ENCODE measurements at regions not wholly inside any gene's neighbourhood (a gene's known extent, or its start where the extent isn't known, plus 50 kb on each side); places are given as distances from the start of the nearest gene placed in this dataset.

DNA sequence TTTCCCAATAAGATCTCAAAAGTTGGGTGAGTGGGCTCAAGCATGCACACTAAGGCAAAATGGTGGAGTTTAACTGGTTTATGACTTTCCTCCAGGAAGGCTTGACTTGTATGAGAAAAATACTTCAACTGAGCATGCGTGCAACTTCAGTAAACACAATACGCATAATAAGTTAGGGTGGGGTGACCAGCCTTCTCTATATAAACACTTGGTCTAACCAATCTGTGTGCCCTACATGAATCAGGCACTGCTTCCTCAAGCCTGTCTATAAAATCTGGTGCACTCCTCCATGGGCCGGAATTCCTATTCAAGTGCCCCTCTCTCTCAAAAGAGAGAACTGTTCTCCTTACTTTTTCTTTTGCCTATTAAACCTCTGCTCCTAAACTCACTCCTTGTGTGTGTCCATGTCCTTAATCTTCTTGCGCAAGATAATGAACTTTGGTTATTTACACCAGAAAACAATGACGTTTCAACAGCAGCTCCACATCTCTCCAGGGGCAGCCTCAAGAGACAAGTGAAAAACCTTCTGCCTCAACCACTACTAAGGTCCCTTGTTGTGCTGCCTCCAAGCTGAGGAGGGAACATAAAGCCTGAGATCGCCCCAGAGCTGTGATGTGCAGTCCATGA is 352.6 kb downstream of the CAAP1 start:
- H3K27me3 Mint-ChIP-seq (ENCODE audit: low read depth) = peaks cover 1% of the 10 kb centered on the region
- DNase-seq = no peak
- no peaks in the 10 kb centered on the region for H3K36me3 Mint-ChIP-seq (ENCODE audit: insufficient read depth)
- H3K4me1 Mint-ChIP-seq (ENCODE audit: low read depth) = no peaks in the 10 kb centered on the region
- no peak for ATAC-seq
- H3K9me3 Mint-ChIP-seq = peaks cover 22% of the 10 kb centered on the region
- no peak overlapping the region for H3K4me3 Mint-ChIP-seq

DNA sequence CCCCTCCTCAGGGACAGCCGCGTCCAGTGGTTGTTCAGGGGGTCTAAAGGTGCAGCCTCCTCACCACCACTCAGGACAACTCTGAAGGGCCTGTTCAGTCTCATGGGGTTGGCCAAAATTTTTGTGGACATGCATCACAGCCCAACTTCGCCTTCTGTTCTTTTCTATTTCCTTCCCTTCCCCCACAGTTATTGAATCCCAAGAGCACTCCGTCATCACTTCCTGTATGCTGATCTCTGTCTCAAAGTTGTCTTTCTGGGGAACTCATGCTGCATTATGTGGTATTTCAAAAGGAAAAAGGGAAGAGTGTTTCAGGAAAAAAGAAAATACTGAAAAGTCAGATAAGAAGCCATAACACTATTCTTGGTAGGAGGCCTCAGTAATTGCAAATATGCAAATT is 355.4 kb downstream of the CAAP1 start:
- ATAC-seq (no peak), DNase-seq (no peak)
- peaks cover 25% of the 10 kb centered on the region for H3K9me3 Mint-ChIP-seq
- peaks cover 1% of the 10 kb centered on the region for H3K27me3 Mint-ChIP-seq (ENCODE audit: low read depth)
- no peaks in the 10 kb centered on the region for H3K36me3 Mint-ChIP-seq (ENCODE audit: insufficient read depth)
- H3K4me3 Mint-ChIP-seq = no peak overlapping the region
- H3K4me1 Mint-ChIP-seq (ENCODE audit: low read depth) = no peaks in the 10 kb centered on the region

DNA sequence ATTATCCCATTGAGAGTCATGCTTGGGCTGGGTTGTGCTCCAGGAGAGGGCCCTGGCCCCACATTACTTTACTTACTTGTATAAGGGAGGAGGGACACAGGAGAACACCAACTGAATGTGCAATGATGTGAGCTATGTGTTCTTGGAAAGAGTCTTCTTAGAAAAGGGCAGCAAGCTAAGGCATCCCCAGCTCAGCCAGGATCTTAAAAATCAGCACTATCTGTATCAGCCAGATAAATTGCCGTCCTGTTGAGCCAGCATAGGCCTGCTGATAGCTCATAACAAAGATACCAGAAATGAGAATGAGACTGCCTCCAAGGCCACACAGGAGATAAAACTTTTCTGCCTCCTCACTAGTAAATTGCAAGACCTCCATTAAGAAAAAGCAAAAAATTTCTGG is 357.5 kb downstream of the CAAP1 start:
- H3K4me3 Mint-ChIP-seq = no peak overlapping the region
- H3K9me3 Mint-ChIP-seq = peaks cover 17% of the 10 kb centered on the region
- no peaks in the 10 kb centered on the region for H3K4me1 Mint-ChIP-seq (ENCODE audit: low read depth)
- no peak for DNase-seq
- H3K36me3 Mint-ChIP-seq (ENCODE audit: insufficient read depth) = no peaks in the 10 kb centered on the region
- peaks cover 1% of the 10 kb centered on the region for H3K27me3 Mint-ChIP-seq (ENCODE audit: low read depth)
- ATAC-seq = no peak

DNA sequence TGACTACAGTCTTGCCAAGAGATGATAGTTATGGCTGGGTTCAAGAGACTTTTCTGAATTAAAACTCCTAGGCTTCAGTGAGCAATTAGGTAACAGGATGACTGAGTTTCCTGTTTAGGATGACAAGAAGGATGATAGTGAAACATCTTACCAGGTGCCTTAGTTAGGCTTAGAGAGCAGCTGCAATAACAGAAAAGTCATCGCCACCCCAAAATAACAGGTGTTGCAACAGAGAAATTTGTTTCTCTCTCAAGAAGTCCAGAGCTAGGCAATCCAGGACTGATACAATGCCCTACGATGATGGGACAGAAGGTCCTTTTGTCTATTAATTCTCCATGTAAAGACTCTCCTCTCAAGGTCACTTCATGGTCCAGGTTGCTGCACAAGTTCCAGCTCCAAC is 361.8 kb downstream of the CAAP1 start:
- no peak overlapping the region for H3K4me3 Mint-ChIP-seq
- H3K27me3 Mint-ChIP-seq (ENCODE audit: low read depth) = no peaks in the 10 kb centered on the region
- no peak for DNase-seq
- no peaks in the 10 kb centered on the region for H3K4me1 Mint-ChIP-seq (ENCODE audit: low read depth)
- no peak for ATAC-seq
- H3K36me3 Mint-ChIP-seq (ENCODE audit: insufficient read depth) = no peaks in the 10 kb centered on the region
- peaks cover 9% of the 10 kb centered on the region for H3K9me3 Mint-ChIP-seq

GRCh38 chr9:26527931-26528330 is 364.7 kb downstream of the CAAP1 start:
- no peak for ATAC-seq
- Mint-ChIP-seq H3K36me3 (ENCODE audit: insufficient read depth) (no peaks in the 10 kb centered on the region), H3K27me3 (ENCODE audit: low read depth) (no peaks in the 10 kb centered on the region)

DNA sequence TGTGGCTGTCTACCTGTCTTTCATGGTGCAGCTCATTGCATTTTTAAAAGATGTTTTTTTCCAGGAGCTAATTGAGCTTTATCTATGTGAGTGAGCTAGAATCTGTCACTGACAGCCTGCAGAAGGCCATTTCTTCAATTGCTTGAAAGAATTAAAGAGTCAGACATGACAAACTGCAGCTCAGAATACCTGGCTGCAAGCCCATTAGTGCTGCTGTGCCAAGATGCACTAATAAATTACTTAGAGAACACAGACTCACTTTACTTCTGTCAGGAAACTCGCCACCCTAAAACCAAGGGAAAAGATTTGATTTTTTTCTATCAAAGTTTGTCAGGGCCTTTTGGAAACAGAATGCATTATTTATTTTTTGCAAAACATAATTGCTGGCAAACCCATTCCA is 368.3 kb downstream of the CAAP1 start:
- DNase-seq = no peak
- ATAC-seq = no peak
- H3K27me3 Mint-ChIP-seq (ENCODE audit: low read depth) = no peaks in the 10 kb centered on the region
- no peak overlapping the region for H3K4me3 Mint-ChIP-seq
- no peaks in the 10 kb centered on the region for H3K36me3 Mint-ChIP-seq (ENCODE audit: insufficient read depth)
- no peaks in the 10 kb centered on the region for H3K9me3 Mint-ChIP-seq
- H3K4me1 Mint-ChIP-seq (ENCODE audit: low read depth) = no peaks in the 10 kb centered on the region

More at GRCh38 chr9:26527931-26528330, 364.7 kb downstream of the CAAP1 start:
- Mint-ChIP-seq H3K4me3 (no peak overlapping the region), H3K4me1 (ENCODE audit: low read depth) (no peaks in the 10 kb centered on the region), H3K9me3 (peaks cover 6% of the 10 kb centered on the region)
- no peak for DNase-seq

- H3K4me1 Mint-ChIP-seq (ENCODE audit: low read depth) = no peaks in the 10 kb centered on the region
- H3K4me3 Mint-ChIP-seq = no peak overlapping the region
- no peak for ATAC-seq
- no peaks in the 10 kb centered on the region for H3K27me3 Mint-ChIP-seq (ENCODE audit: low read depth)
- DNase-seq = no peak
- no peaks in the 10 kb centered on the region for H3K9me3 Mint-ChIP-seq
- H3K36me3 Mint-ChIP-seq (ENCODE audit: insufficient read depth) = no peaks in the 10 kb centered on the region
These were observed 369.0 kb downstream of the CAAP1 start for GRCh38 chr9:26523577-26523976.

- Mint-ChIP-seq H3K9me3 (no peaks in the 10 kb centered on the region), H3K36me3 (ENCODE audit: insufficient read depth) (no peaks in the 10 kb centered on the region), H3K4me3 (no peak overlapping the region), H3K27me3 (ENCODE audit: low read depth) (no peaks in the 10 kb centered on the region), H3K4me1 (ENCODE audit: low read depth) (no peaks in the 10 kb centered on the region)
- DNase-seq (no peak), ATAC-seq (no peak)
These were observed 372.5 kb downstream of the CAAP1 start for GRCh38 chr9:26520141-26520540.

DNA sequence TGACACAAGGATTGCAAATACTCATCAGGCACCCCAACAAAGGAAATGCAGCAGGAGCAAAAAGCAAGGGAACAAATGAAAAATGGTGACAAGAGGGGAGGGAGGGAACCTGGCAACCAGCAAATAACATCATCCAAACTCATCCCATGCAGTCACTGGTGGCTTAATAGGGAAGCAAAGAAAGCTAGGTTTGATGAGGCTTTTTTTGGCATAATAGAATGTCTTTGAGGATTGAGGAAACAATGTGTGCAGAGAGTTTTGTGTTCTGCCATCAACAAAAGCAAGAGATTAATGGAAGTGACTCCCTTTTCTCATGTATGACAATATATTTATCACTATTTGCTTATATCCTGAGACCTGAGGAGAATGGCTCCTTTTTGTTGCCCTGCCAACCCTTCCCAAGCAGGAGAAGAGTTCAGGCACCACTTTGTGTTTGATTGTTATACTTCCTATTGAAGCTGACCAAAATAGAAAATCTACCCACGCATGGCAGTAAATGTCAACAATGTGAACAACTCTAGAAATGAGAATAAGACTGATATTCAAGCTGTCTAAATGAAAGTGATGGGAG is 375.7 kb downstream of the CAAP1 start:
- Mint-ChIP-seq H3K4me1 (ENCODE audit: low read depth) (no peaks in the 10 kb centered on the region), H3K27me3 (ENCODE audit: low read depth) (no peaks in the 10 kb centered on the region), H3K9me3 (no peaks in the 10 kb centered on the region), H3K4me3 (no peak overlapping the region), H3K36me3 (ENCODE audit: insufficient read depth) (no peaks in the 10 kb centered on the region)
- no peak for DNase-seq
- no peak for ATAC-seq

- peaks cover 3% of the 10 kb centered on the region for H3K9me3 Mint-ChIP-seq
- H3K27me3 Mint-ChIP-seq (ENCODE audit: low read depth) = no peaks in the 10 kb centered on the region
- H3K4me1 Mint-ChIP-seq (ENCODE audit: low read depth) = no peaks in the 10 kb centered on the region
- H3K4me3 Mint-ChIP-seq = no peak overlapping the region
- H3K36me3 Mint-ChIP-seq (ENCODE audit: insufficient read depth) = no peaks in the 10 kb centered on the region
- no peak for ATAC-seq
- DNase-seq = no peak
These were observed 378.9 kb downstream of the CAAP1 start for GRCh38 chr9:26513730-26514129.

DNA sequence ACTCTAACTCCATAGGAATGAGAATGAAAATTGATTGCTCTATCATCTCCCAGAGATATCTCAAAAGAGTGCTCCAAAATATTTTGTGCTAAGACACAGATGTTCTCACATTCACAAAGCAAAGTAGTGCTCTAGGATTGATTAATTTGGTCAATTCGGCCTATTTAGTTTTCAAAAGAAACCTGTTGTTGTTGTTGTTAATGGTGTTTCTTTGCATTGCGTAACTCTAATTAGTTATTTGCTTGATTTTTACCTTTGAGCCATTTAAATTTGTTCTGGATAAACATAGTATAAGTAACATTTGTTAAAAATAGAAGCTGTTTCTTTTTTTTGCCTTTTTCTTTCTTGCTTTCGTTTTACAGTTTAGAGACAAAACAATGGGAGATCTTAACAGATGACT is 382.5 kb downstream of the CAAP1 start:
- DNase-seq = no peak
- Mint-ChIP-seq H3K9me3 (peaks cover 9% of the 10 kb centered on the region), H3K27me3 (ENCODE audit: low read depth) (no peaks in the 10 kb centered on the region), H3K36me3 (ENCODE audit: insufficient read depth) (no peaks in the 10 kb centered on the region), H3K4me3 (no peak overlapping the region), H3K4me1 (ENCODE audit: low read depth) (no peaks in the 10 kb centered on the region)
- ATAC-seq = no peak

GRCh38 chr9:26508897-26509296 is 383.7 kb downstream of the CAAP1 start:
- H3K9me3 Mint-ChIP-seq = peaks cover 9% of the 10 kb centered on the region
- ATAC-seq (no peak), DNase-seq (no peak)
- no peaks in the 10 kb centered on the region for H3K36me3 Mint-ChIP-seq (ENCODE audit: insufficient read depth)
- no peaks in the 10 kb centered on the region for H3K4me1 Mint-ChIP-seq (ENCODE audit: low read depth)
- no peaks in the 10 kb centered on the region for H3K27me3 Mint-ChIP-seq (ENCODE audit: low read depth)
- no peak overlapping the region for H3K4me3 Mint-ChIP-seq

DNA sequence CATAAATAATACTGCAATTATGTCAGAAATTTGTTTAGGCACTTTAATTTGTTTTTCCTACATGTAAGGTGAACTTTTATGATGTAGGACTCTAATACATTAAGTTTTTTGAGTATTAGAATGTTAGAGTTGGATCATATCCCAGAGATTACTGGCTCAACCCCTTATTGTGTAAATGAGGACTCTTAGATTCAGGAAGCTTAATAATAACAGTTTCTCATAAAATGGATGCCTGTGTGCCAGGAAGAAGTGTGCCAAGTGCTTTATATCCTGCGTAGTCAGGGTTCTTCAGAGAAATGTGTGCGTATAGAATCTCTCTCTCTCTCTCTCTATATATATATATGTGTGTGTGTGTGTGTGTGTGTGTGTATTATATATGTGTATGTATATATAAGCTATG is 388.5 kb downstream of the CAAP1 start:
- DNase-seq (no peak), ATAC-seq (no peak)
- no peaks in the 10 kb centered on the region for H3K27me3 Mint-ChIP-seq (ENCODE audit: low read depth)
- no peaks in the 10 kb centered on the region for H3K36me3 Mint-ChIP-seq (ENCODE audit: insufficient read depth)
- H3K9me3 Mint-ChIP-seq = peaks cover 6% of the 10 kb centered on the region
- no peaks in the 10 kb centered on the region for H3K4me1 Mint-ChIP-seq (ENCODE audit: low read depth)
- no peak overlapping the region for H3K4me3 Mint-ChIP-seq

GRCh38 chr9:26502311-26502710 is 390.3 kb downstream of the CAAP1 start:
- no peaks in the 10 kb centered on the region for H3K27me3 Mint-ChIP-seq (ENCODE audit: low read depth)
- H3K4me3 Mint-ChIP-seq = no peak overlapping the region
- H3K36me3 Mint-ChIP-seq (ENCODE audit: insufficient read depth) = no peaks in the 10 kb centered on the region
- H3K4me1 Mint-ChIP-seq (ENCODE audit: low read depth) = no peaks in the 10 kb centered on the region
- ATAC-seq (no peak), DNase-seq (no peak)
- peaks cover 10% of the 10 kb centered on the region for H3K9me3 Mint-ChIP-seq

GRCh38 chr9:26500471-26500870 is 392.1 kb downstream of the CAAP1 start:
- ATAC-seq = no peak
- no peaks in the 10 kb centered on the region for H3K4me1 Mint-ChIP-seq (ENCODE audit: low read depth)
- no peak for DNase-seq
- no peaks in the 10 kb centered on the region for H3K27me3 Mint-ChIP-seq (ENCODE audit: low read depth)
- H3K9me3 Mint-ChIP-seq = peaks cover 4% of the 10 kb centered on the region
- no peaks in the 10 kb centered on the region for H3K36me3 Mint-ChIP-seq (ENCODE audit: insufficient read depth)
- H3K4me3 Mint-ChIP-seq = no peak overlapping the region

Data from activated T-cell treated with anti-CD3 and anti-CD28 coated beads, Interleukin-2, amount 50 U/mL, for 4 hours (primary cell).